GM21529 (cell line): ENCODE measurements at regions not wholly inside any gene's neighbourhood (a gene's known extent, or its start where the extent isn't known, plus 50 kb on each side); places are given as distances from the start of the nearest gene placed in this dataset.
"Not testable (repeated sequence)": the region's sequence is repeated elsewhere in the genome, so short reads cannot be mapped to it uniquely, and the experiment has no call there.

Source experiments
- ATAC-seq: cut with Tn5 transposase; IDR thresholded peaks from one replicate; pipeline ENCODE4 v1.9.1; 2021; ENCODE audit not compliant: unreplicated experiment

DNA sequence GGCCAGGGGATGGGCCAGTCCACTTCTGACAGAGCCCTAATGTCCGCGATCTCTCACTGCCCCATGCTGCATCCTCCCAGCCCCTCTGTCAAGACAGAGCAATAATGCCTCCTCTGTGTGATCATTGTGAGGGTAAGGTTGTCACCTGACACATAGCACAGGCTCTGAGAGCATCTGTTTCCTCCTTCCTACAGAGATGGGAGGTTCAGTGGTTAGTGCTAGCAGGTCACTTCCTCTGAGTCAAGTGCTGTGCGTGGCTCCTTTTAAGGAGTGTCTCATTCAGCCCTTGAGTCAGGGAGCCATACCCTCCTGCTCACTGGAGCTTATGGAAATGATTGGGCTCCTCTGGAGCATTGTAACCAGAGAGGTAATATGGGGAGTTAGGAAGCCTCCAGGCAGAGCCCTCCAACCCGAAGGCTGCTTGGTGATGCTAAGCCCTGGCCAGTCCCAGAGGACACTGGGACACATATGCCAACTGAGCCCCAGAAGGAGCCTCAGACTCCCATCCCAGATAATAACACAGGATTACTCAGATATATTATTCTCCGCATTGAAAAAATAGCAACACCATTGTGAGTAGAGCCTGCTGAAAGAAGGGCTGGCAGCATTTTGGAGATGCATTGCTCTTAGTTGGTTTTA, 189.0 kb downstream of the GALNT1 start:
- ATAC-seq = no peak

GRCh38 chr18:35771172-35771571, 189.6 kb downstream of the GALNT1 start:
- ATAC-seq = no peak

DNA sequence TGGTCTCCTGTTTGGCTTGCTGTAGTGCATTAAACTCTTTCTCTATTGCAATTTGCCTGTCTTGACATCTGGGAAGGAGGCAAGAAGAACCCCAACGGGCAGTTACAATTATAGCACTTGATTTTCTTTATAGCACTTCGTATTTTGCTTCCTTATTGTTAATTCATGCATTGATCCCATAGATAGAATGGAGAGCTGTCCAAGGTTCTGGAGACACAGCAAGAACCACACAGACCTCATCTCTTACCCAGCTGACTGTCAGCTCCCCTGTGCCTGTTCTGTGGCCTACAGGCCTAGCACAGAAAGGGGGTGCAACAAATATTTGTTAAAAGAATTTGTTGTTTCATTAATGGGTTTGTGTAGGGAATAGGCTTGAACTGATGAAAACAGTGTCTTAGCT, 194.3 kb downstream of the GALNT1 start:
- no peak for ATAC-seq

DNA sequence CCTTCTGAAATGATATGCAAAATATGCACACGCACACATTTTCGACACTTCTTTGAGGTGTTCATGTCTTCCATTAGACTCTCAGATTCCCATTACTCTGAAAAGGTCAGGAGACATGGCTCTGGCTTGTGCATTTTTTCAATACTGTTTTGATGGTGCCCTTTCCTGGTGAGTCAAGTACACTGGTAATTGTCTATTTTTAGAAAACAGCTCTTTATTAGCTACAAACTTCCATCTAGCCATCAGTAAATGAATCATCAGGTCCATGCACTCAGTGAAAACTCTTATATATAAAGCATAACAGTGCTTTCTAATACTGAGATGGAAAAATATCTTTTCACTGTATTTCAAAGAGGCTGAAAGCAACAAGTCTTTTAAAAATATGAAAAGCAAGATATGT, 194.9 kb downstream of the GALNT1 start:
- no peak for ATAC-seq

DNA sequence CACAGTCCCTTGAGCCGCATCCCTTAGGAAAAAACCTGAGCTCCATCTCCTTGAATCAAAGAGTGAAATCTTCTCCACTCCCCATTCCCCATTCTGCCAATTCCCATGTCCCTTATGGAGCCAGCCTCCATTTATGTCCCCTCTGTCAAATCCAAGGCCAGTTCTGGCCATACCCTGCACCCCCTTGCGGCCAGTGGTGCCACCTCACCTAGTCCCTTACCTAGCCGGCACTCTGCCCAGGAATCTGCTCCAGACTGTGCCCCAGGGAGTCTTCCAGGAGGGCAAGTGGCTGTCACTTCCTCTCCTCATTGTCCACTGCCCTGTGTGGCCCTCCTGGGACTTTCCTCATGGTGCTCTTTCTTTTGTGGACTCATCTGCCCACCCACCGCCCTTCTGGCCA, 195.4 kb upstream of the RMP24 start:
- ATAC-seq = no peak

DNA sequence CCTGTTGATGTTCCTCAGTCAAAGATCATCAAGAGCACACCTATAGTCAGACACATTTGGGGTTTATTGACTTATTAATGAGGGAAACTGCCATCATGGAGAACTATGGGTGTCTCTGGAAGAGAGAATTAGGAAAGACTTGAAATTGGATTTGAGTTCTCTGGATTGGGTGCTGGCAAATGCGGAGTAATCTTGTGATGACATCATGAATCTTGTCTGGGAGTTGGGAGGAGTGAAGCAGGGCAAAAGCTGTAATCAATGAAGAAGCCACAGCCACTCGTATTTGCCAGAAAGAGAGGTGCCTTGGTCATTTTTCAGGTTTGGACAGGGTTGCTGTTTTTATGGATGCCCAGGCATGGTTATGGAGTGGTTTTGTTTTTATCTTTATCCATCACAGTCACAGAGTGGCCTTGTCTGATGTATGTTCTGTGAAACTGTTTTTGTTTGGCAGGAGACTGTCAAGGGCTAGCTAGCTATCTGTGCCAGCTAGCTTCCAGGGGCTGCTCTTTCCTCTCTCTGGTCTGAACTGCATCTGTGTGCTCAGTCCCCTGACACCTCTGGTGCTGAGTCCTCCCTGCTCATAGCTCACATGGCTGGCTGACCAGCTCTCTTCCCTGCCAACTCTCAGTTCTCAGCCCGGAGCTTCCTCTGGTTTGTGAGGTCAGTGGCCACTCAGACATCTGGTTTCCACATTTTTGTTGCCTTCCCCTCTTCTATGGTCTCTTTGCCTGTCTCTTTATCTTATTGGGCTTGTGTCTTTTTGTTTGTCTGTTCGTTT, 193.4 kb upstream of the RMP24 start:
- ATAC-seq = no peak

- no peak for ATAC-seq
These were observed 191.5 kb upstream of the RMP24 start for GRCh38 chr18:35780937-35781336.

- no peak for ATAC-seq
These were observed 189.6 kb upstream of the RMP24 start for GRCh38 chr18:35782926-35783325.

GRCh38 chr18:35786365-35787042, 186.0 kb upstream of the RMP24 start:
- ATAC-seq = no peak

GRCh38 chr18:35789543-35789942, 182.9 kb upstream of the RMP24 start:
- no peak for ATAC-seq

DNA sequence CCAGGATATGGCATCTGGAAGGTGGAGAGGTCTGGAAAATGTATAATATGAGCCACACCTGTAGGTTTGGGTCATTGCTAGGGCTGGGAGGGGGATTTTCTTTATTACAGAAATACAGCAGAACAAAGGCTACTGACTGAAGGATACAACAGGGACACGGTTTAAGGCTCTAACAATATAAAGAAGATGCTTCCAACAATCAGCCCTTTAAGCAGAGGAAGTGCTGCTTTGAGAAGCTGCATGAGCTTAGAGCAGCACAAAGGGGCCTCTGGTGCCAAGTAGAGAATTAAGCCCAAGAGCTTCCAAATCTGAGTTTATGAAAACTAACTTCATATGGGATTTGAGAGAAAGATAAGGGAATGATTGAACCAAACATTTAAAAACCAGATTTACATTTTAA, 174.5 kb upstream of the RMP24 start:
- ATAC-seq = no peak

DNA sequence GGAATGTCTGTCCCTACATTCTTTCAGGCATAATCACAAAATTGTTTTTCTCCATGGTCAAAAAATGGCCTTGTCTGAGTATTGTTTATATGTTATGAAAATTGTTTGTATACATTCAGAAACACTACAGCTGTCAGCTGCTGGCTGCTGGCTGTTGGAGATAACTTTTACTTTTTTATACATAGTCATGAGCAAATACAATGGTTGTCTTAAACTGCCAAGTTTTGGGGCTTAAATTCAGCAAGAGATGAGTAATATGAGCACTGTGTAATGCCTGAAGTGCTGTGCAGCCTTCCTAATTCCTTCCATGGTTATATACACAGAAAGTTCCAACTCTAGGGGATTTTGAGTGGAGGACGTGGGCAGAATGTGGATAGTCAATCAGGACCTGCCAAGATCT, 168.9 kb upstream of the RMP24 start:
- no peak for ATAC-seq

DNA sequence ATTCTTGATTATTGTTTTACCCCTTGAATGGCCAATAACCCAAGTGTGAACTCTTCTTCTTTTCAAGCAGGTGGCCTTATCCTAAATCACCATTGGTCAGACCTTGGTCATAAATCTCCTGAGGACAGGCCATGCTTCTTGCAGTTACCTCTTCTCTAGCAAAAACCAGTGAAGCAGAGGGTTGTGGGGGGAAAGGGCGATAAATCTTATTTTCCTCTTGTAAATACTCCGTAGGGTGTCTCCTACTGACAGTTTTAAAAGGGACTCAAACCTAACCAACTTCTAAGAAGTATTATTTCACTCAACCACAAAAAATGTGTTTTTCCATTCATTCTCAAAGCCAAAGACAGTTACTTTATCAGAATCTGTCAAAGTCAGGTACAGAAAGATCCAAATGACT, 168.1 kb upstream of the RMP24 start:
- no peak for ATAC-seq

- no peak for ATAC-seq
These were observed 164.6 kb upstream of the RMP24 start for GRCh38 chr18:35807811-35808335.

GRCh38 chr18:35808796-35809195, 163.7 kb upstream of the RMP24 start:
- no peak for ATAC-seq

DNA sequence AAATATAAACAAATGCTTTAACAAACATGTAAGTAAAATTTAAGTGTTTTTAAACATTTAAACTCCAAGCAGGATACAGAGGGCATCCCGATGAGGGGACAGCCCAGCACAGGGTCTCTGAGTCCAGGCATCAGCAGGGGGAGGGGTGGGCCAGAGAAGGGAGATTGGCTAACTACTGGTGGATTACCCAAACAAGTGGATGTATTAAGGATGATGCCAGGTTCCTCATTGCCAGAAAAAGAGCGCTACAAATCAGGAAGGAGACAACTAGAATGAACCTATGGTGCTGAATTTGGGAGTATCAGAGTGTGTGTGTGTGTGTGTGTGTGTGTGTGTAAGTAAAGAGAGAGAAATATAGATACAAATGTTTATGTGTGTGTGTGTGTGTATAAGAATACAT, 162.0 kb upstream of the RMP24 start:
- no peak for ATAC-seq

DNA sequence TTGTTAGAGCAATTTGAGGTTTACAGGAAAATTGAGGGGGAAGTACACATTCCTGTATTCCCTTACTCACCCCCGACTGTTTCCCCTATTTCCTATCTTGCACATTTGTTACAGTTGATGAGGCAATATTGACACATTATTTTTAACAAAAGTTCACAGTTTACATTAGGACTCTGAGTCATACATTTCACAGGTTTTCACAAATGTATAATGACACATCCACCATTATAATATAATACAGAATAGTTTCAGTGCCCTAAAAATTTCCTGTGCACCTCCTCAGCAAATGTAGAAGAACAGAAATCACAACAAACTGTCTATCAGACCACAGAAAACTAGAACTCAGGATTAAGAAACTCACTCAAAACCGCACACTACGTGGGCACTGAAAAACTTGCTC, 160.6 kb upstream of the RMP24 start:
- no peak for ATAC-seq

- not testable (repeated sequence) for ATAC-seq
These were observed 157.5 kb upstream of the RMP24 start for GRCh38 chr18:35815011-35815410.

DNA sequence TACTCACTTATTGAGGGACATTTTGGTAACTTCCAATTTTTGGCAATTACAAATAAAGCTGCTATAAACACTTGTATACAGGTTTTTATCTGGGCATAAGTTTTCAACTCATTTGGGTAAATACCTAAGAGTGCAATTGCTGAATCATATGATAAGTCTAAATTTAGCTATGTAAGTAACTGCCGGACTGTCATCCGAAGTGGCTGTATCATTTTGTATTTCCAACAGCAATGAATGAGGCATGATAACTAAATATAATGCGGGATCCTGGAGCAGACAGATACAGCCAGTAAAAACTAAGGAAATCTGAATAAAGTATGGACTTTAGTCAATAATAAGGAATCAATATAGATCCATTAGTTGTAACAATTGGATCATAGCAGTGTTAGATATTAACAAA, 156.5 kb upstream of the RMP24 start:
- ATAC-seq = no peak

DNA sequence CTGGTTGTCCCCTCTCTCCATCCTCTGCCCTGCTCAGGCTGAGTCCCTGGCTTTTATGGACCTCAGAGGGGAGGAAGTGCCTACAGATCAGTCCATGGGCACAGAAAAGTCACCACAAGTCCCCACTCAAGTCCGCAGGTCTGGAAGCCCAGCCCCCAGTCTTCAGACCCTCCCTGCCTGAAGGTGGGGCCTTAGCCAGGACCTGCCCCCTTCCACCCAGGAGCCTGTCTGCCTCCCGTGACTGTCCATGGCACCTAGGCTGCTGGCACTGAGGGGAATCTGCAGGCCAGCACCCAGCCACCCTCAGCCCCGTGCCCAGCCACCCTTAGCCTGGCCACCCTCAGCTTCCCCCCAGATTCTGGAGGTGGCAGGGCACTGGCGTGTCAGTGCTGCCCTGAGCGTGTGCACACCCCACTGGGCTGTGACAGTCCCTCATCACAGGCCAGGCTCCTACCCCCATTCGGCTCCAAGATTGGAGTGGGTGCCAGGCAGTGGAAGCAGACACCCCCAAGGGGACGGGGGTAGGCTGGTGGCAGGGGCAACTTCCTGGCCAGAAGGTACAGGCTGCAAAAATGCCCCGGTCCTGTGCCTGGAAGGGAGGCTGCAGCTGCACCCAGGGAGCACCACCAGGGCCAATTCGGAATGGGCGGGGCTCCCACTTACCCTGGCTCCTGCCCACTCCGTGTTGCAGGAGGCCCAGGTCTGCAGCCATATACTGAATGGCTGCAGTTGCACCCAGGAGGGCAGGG, 154.7 kb upstream of the RMP24 start:
- no peak for ATAC-seq

- no peak for ATAC-seq
These were observed 154.2 kb upstream of the RMP24 start for GRCh38 chr18:35818353-35818667.
